ENCODE measurements at regions not wholly inside any gene's neighbourhood (a gene's known extent, or its start where the extent isn't known, plus 50 kb on each side); places are given as distances from the start of the nearest gene placed in this dataset.

- TF ChIP-seq, protein P1, sequence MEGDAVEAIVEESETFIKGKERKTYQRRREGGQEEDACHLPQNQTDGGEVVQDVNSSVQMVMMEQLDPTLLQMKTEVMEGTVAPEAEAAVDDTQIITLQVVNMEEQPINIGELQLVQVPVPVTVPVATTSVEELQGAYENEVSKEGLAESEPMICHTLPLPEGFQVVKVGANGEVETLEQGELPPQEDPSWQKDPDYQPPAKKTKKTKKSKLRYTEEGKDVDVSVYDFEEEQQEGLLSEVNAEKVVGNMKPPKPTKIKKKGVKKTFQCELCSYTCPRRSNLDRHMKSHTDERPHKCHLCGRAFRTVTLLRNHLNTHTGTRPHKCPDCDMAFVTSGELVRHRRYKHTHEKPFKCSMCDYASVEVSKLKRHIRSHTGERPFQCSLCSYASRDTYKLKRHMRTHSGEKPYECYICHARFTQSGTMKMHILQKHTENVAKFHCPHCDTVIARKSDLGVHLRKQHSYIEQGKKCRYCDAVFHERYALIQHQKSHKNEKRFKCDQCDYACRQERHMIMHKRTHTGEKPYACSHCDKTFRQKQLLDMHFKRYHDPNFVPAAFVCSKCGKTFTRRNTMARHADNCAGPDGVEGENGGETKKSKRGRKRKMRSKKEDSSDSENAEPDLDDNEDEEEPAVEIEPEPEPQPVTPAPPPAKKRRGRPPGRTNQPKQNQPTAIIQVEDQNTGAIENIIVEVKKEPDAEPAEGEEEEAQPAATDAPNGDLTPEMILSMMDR (IDR thresholded peaks at IDR 0.05): no peak
- no peak for TF ChIP-seq POLR2A (IDR thresholded peaks at IDR 0.05)
Measured at GRCh38 chr1:105591681-105592080, 1464.8 kb upstream of the PRMT6 start.
